Activated naive CD4-positive, alpha-beta T cell treated with anti-CD3 and anti-CD28 coated beads, Interleukin-2, amount 50 U/mL, for 24 hours (primary cell): ENCODE measurements at regions not wholly inside any gene's neighbourhood (a gene's known extent, or its start where the extent isn't known, plus 50 kb on each side); places are given as distances from the start of the nearest gene placed in this dataset.

ENCODE experiments used
- H3K27ac Mint-ChIP-seq: one replicate; pipeline ENCODE4 v1.8.0; 2021; ENCODE audit warnings: mild to moderate bottlenecking, mixed read lengths
- H3K27me3 Mint-ChIP-seq: one replicate; pipeline ENCODE4 v1.8.0; 2021; ENCODE audit warnings: mixed read lengths
- H3K36me3 Mint-ChIP-seq: one replicate; pipeline ENCODE4 v1.8.0; 2021; ENCODE audit warnings: mixed read lengths
- H3K4me1 Mint-ChIP-seq: one replicate; pipeline ENCODE4 v1.8.0; 2021; ENCODE audit warnings: mixed read lengths
- H3K4me3 Mint-ChIP-seq: one replicate; pipeline ENCODE4 v1.8.0; 2021; ENCODE audit warnings: mild to moderate bottlenecking, mixed read lengths
- H3K9me3 Mint-ChIP-seq: one replicate; pipeline ENCODE4 v1.8.0; 2021; ENCODE audit warnings: mixed read lengths

- peaks cover 28% of the 10 kb centered on the region for H3K27me3 Mint-ChIP-seq
- H3K27ac Mint-ChIP-seq = no peak overlapping the region
- no peaks in the 10 kb centered on the region for H3K36me3 Mint-ChIP-seq
- H3K4me3 Mint-ChIP-seq = no peak overlapping the region
- H3K4me1 Mint-ChIP-seq = peaks cover 4% of the 10 kb centered on the region
- H3K9me3 Mint-ChIP-seq = no peaks in the 10 kb centered on the region
These were observed 196.7 kb upstream of the TBX20 start for GRCh38 chr7:35450456-35451214.

- no peaks in the 10 kb centered on the region for H3K4me1 Mint-ChIP-seq
- no peaks in the 10 kb centered on the region for H3K9me3 Mint-ChIP-seq
- no peak overlapping the region for H3K4me3 Mint-ChIP-seq
- no peak overlapping the region for H3K27ac Mint-ChIP-seq
- H3K36me3 Mint-ChIP-seq = no peaks in the 10 kb centered on the region
- H3K27me3 Mint-ChIP-seq = peaks cover 24% of the 10 kb centered on the region
These were observed 194.6 kb upstream of the TBX20 start for GRCh38 chr7:35448486-35448885.

DNA sequence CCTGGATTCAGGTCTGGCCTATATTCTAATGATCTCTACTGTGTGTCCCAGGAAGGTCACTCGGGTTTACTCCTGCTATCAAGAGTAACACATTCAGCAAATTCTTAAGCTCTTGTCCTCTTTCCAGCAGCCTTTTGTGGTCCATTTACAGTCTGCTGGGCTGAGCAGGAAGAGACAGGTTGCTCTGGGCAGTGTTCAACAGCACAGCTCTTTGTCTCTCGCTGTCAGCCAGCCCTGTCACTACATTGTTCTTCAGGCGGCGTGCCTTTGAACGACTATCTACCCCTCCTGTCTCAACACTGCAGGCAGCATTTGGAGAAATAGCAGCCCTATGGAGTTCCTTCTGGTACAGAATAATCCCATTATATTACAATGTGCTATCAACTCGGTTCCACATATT, 192.2 kb upstream of the TBX20 start:
- peaks cover 23% of the 10 kb centered on the region for H3K27me3 Mint-ChIP-seq
- no peaks in the 10 kb centered on the region for H3K36me3 Mint-ChIP-seq
- no peaks in the 10 kb centered on the region for H3K4me1 Mint-ChIP-seq
- no peaks in the 10 kb centered on the region for H3K9me3 Mint-ChIP-seq
- H3K27ac Mint-ChIP-seq = no peak overlapping the region
- H3K4me3 Mint-ChIP-seq = no peak overlapping the region

- Mint-ChIP-seq H3K36me3 (no peaks in the 10 kb centered on the region), H3K9me3 (no peaks in the 10 kb centered on the region), H3K4me1 (no peaks in the 10 kb centered on the region), H3K27me3 (peaks cover 8% of the 10 kb centered on the region), H3K27ac (no peak overlapping the region), H3K4me3 (no peak overlapping the region)
These were observed 183.8 kb upstream of the TBX20 start for GRCh38 chr7:35437619-35438275.

DNA sequence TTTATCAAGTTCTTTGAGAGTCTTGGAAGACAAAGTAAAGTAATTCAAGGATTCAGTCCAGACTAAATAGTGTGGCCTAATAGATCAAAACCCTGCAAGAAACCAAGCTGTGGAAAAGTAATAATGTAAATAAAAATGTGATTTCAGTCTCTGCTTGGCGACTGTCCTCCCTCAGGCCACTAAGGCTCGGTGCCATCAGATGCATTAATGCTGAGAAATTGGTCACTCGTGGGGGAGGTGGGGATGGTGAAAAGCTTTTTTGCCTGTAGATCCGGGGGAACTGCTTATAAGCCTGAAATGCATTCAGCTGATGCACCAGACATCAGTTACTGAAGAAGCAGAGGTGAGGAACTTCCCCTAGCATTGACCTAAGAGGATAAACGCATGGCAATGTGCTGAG, 182.6 kb upstream of the TBX20 start:
- Mint-ChIP-seq H3K4me1 (no peaks in the 10 kb centered on the region), H3K36me3 (no peaks in the 10 kb centered on the region), H3K27ac (no peak overlapping the region), H3K4me3 (no peak overlapping the region), H3K27me3 (peaks cover 8% of the 10 kb centered on the region), H3K9me3 (no peaks in the 10 kb centered on the region)

DNA sequence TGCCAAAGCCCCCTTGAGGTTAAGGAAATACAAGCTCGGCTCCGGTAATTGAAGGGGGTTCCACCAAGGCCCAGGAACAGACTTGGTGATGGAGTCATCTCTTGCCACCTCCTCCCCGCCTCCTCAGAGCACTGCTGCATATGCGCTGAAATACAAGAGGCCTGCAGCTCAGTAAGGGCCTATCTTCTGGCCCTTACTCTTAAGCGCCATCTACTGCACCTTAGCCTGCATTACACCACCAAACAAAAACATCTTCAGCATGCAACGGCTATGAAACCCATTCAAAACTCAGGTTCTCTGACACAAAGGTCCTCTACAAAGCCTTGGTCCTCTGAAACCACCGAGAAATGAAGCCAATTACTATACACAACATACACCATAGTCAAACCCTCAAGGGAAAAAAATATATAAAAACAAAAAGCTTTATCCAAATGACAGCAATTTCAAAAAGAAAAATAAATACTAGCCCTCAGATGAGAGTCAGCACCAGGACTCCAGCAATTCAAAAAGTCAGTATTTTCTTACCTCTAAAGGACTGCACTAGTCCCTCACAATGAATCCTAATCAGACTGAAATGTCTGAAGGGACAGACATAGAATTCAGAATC, 176.8 kb upstream of the TBX20 start:
- H3K36me3 Mint-ChIP-seq = peaks cover 1% of the 10 kb centered on the region
- H3K4me1 Mint-ChIP-seq = no peaks in the 10 kb centered on the region
- no peak overlapping the region for H3K27ac Mint-ChIP-seq
- H3K9me3 Mint-ChIP-seq = peaks cover 16% of the 10 kb centered on the region
- H3K4me3 Mint-ChIP-seq = no peak overlapping the region
- peaks cover 13% of the 10 kb centered on the region for H3K27me3 Mint-ChIP-seq

- no peak overlapping the region for H3K4me3 Mint-ChIP-seq
These were observed 171.1 kb upstream of the TBX20 start for GRCh38 chr7:35424869-35425495.

DNA sequence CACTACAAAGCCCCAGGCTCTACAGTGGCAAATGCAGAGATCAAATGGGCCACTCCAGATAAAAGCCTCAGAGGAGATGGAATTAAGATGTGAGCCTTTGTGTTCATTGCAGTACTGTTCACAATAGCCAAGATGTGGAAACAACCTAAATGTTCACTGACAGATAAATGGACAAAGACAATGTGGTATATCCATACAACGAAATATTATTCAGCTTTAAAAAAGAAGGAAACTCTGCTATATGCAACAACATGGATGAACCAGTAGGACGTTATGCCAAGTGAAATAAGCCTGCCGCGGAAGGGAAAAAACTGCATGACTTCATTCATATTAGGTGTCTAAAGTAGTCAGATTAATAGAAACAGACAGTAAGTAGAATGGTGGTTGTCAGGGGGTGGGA, 170.5 kb upstream of the TBX20 start:
- peaks cover 24% of the 10 kb centered on the region for H3K27me3 Mint-ChIP-seq
- no peak overlapping the region for H3K4me3 Mint-ChIP-seq
- peaks cover 7% of the 10 kb centered on the region for H3K9me3 Mint-ChIP-seq
- H3K36me3 Mint-ChIP-seq = peaks cover 1% of the 10 kb centered on the region
- peaks cover 4% of the 10 kb centered on the region for H3K4me1 Mint-ChIP-seq
- no peak overlapping the region for H3K27ac Mint-ChIP-seq

More at GRCh38 chr7:35424869-35425495, 171.1 kb upstream of the TBX20 start:
- H3K4me1 Mint-ChIP-seq = peaks cover 4% of the 10 kb centered on the region
- peaks cover 7% of the 10 kb centered on the region for H3K9me3 Mint-ChIP-seq
- H3K27me3 Mint-ChIP-seq = peaks cover 24% of the 10 kb centered on the region
- H3K36me3 Mint-ChIP-seq = peaks cover 1% of the 10 kb centered on the region
- H3K27ac Mint-ChIP-seq = no peak overlapping the region

- Mint-ChIP-seq H3K27me3 (peaks cover 24% of the 10 kb centered on the region), H3K4me1 (peaks cover 4% of the 10 kb centered on the region), H3K4me3 (no peak overlapping the region), H3K36me3 (peaks cover 1% of the 10 kb centered on the region), H3K27ac (no peak overlapping the region), H3K9me3 (peaks cover 7% of the 10 kb centered on the region)
These were observed 168.8 kb upstream of the TBX20 start for GRCh38 chr7:35422715-35423114.

DNA sequence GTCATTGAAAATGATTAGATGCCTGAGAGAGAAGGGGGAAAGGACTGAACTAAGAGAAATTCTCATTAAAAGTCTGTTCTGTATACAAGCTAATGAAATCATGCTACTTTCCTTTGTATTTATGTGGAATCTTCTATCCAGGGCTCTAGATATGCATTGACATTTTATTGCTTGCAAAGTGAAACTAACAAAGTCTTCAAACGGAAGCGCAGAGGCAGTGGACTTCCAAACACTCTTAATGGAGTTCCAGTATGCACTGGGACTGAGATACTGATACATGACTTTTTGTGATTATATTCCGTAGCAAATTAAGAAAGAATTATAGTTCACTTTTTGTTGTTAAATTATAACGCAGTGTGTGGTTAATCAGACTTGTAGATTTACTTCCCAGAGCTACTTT, 166.8 kb upstream of the TBX20 start:
- H3K27ac Mint-ChIP-seq = no peak overlapping the region

DNA sequence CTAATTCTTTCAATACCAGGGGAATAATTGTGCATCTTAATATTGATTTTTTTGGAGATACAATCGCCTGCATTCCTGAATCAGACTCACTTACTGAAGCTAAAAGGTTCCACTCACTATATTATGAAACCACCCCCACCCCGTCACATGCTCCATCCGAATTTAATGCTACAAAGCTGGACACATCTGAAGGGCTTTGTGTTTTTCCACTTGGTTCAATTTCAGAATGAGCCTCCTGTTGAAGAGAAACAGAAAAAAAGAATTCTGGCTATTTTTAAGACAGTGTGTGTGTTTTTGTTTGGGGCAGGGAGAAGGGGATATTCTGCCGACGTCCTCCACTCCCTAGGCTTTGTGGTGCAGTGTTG, 165.5 kb upstream of the TBX20 start:
- no peaks in the 10 kb centered on the region for H3K9me3 Mint-ChIP-seq
- H3K36me3 Mint-ChIP-seq = no peaks in the 10 kb centered on the region
- H3K27me3 Mint-ChIP-seq = peaks cover 16% of the 10 kb centered on the region
- H3K27ac Mint-ChIP-seq = no peak overlapping the region
- no peak overlapping the region for H3K4me3 Mint-ChIP-seq
- H3K4me1 Mint-ChIP-seq = peaks cover 4% of the 10 kb centered on the region

More for the DNA sequence above, 166.8 kb upstream of the TBX20 start:
- Mint-ChIP-seq H3K9me3 (no peaks in the 10 kb centered on the region), H3K4me1 (peaks cover 4% of the 10 kb centered on the region), H3K36me3 (no peaks in the 10 kb centered on the region), H3K27me3 (peaks cover 18% of the 10 kb centered on the region), H3K4me3 (no peak overlapping the region)

DNA sequence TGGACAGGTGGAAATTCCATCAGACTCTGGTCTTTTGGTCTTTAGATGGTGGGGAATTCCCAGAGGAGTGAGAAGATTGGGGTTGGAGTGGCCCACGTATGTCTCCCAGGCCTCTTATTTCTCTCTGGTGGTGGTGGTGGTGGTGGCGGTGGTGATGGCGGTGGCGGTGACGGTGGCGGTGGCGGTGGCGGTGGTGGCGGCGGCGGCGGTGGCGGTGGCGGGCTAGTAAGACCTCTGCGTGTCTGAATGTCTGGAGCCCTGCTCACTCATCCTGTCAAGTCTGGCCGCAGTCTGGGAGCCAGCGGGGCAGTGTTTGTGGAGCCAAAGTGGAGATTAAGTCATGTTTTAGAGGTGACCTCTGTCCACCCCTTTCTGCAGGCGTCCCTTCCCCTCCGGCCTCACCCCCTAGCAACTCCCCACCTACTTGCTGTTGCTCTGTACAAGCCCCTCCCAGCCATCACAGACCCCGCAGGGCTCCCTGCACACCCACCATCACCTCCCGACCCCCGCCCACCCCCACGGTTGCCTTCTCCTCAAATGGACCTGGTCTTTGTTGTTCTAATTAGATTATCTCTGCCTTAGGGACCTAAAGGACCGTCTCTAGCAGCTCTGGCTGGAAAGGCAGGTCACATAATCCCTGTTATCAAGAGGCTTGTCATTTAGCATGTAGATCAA, 165.0 kb upstream of the TBX20 start:
- peaks cover 4% of the 10 kb centered on the region for H3K4me1 Mint-ChIP-seq
- no peaks in the 10 kb centered on the region for H3K9me3 Mint-ChIP-seq
- H3K36me3 Mint-ChIP-seq = no peaks in the 10 kb centered on the region
- peaks cover 12% of the 10 kb centered on the region for H3K27me3 Mint-ChIP-seq
- H3K27ac Mint-ChIP-seq = no peak overlapping the region
- H3K4me3 Mint-ChIP-seq = no peak overlapping the region

- H3K27me3 Mint-ChIP-seq = peaks cover 10% of the 10 kb centered on the region
- H3K36me3 Mint-ChIP-seq = no peaks in the 10 kb centered on the region
- no peaks in the 10 kb centered on the region for H3K9me3 Mint-ChIP-seq
- no peak overlapping the region for H3K27ac Mint-ChIP-seq
- peaks cover 4% of the 10 kb centered on the region for H3K4me1 Mint-ChIP-seq
- H3K4me3 Mint-ChIP-seq = no peak overlapping the region
These were observed 162.7 kb upstream of the TBX20 start for GRCh38 chr7:35416568-35416967.

- Mint-ChIP-seq H3K36me3 (no peaks in the 10 kb centered on the region), H3K4me1 (peaks cover 2% of the 10 kb centered on the region), H3K9me3 (no peaks in the 10 kb centered on the region), H3K27me3 (peaks cover 15% of the 10 kb centered on the region), H3K4me3 (no peak overlapping the region), H3K27ac (no peak overlapping the region)
These were observed 161.5 kb upstream of the TBX20 start for GRCh38 chr7:35415411-35415822.

- no peak overlapping the region for H3K4me3 Mint-ChIP-seq
- no peaks in the 10 kb centered on the region for H3K4me1 Mint-ChIP-seq
- no peaks in the 10 kb centered on the region for H3K9me3 Mint-ChIP-seq
- no peak overlapping the region for H3K27ac Mint-ChIP-seq
- peaks cover 16% of the 10 kb centered on the region for H3K27me3 Mint-ChIP-seq
- no peaks in the 10 kb centered on the region for H3K36me3 Mint-ChIP-seq
These were observed 157.4 kb upstream of the TBX20 start for GRCh38 chr7:35411331-35411730.
